H1 (cell line): ENCODE measurements at regions not wholly inside any gene's neighbourhood (a gene's known extent, or its start where the extent isn't known, plus 50 kb on each side); places are given as distances from the start of the nearest gene placed in this dataset.

ENCODE experiments used
- CTCF ChIA-PET: fragments of 300-600 bp; sonication (Branson Sonifier 250); formaldehyde crosslinking; loops from one replicate; lab custom pipeline; 2021; ENCODE audit not compliant: partially characterized antibody; lab: Charles Lee
- POLR2A ChIA-PET: fragments of 300-600 bp; sonication (Branson Sonifier 250); formaldehyde crosslinking; loops from one replicate; lab custom pipeline; 2021; ENCODE audit warnings: inconsistent platforms; ENCODE audit not compliant: partially characterized antibody; lab: Charles Lee
- DNase-seq, 2 experiments: peaks; one replicate each; pipeline versions ENCODE4 v3.0.0 to v3.0.0-alpha.2; 2010 to 2022; ENCODE audit warnings: low spot score in 2 of 2, low read depth in 1 of 2, mixed read lengths in 1 of 2
- FAIRE-seq: peaks from 2 replicates; lab custom pipeline; 2011; peaks lifted over from hg19 to GRCh38; lab: Jason Lieb, UNC
- H2AFZ ChIP-seq: 2 replicates; pipeline ENCODE4 v1.8.1; 2012; ENCODE audit warnings: low read length, inconsistent platforms
- H2AK5ac ChIP-seq: 2 replicates; pipeline ENCODE4 v1.6.1; 2013; ENCODE audit warnings: low read depth, low read length
- H2BK120ac ChIP-seq: replicated peaks from 2 replicates; pipeline ENCODE3; 2013; ENCODE audit warnings: low read depth, low read length, inconsistent platforms
- H2BK12ac ChIP-seq: 2 replicates; pipeline ENCODE4 v1.6.1; 2013; ENCODE audit warnings: low read depth, low read length
- H2BK15ac ChIP-seq: 2 replicates; pipeline ENCODE4 v1.6.1; 2013; ENCODE audit warnings: low read length
- H2BK20ac ChIP-seq: 2 replicates; pipeline ENCODE4 v1.6.1; 2013; ENCODE audit warnings: low read length
- H2BK5ac ChIP-seq: 2 replicates; pipeline ENCODE4 v1.6.1; 2013; ENCODE audit warnings: low read depth, low read length
- H3K14ac ChIP-seq: 2 replicates; pipeline ENCODE4 v1.6.1; 2013; ENCODE audit warnings: inconsistent platforms; ENCODE audit not compliant: insufficient read length
- H3K18ac ChIP-seq: 2 replicates; pipeline ENCODE4 v1.6.1; 2013; ENCODE audit warnings: low read length; ENCODE audit errors: extremely low read depth
- H3K23ac ChIP-seq: 2 replicates; pipeline ENCODE4 v1.6.1; 2013; ENCODE audit warnings: inconsistent platforms; ENCODE audit not compliant: insufficient read length
- H3K23me2 ChIP-seq: 2 replicates; pipeline ENCODE4 v1.6.1; 2013; ENCODE audit warnings: low read depth, low read length
- H3K27ac ChIP-seq: 2 replicates; pipeline ENCODE4 v1.6.1; 2011; ENCODE audit warnings: low read depth, low read length, inconsistent platforms
- H3K27me3 ChIP-seq, 4 experiments: replicated peaks in 1 of 4; 1 replicate in 1 of 4; 2 replicates in 3 of 4; pipeline versions ENCODE4 v1.6.1 to v1.8.1; 2011 to 2013; ENCODE audit warnings: low read length in 3 of 4, mild to moderate bottlenecking in 3 of 4, inconsistent platforms in 2 of 4, mixed read lengths in 2 of 4, moderate library complexity in 1 of 4; ENCODE audit not compliant: control insufficient read depth in 3 of 4, insufficient read depth in 3 of 4; ENCODE audit errors: extremely low read depth in 1 of 4
- H3K36me3 ChIP-seq, 4 experiments: 2 replicates each; pipeline versions ENCODE4 v1.6.1 to v1.8.1; 2011 to 2013; ENCODE audit warnings: mild to moderate bottlenecking in 4 of 4, low read length in 3 of 4, moderate library complexity in 2 of 4, control low read depth in 1 of 4, inconsistent platforms in 1 of 4; ENCODE audit not compliant: insufficient read depth in 4 of 4, control insufficient read depth in 2 of 4
- H3K4ac ChIP-seq: replicated peaks from 2 replicates; pipeline ENCODE3; 2013; ENCODE audit warnings: low read length, low read depth, mixed read lengths, inconsistent platforms; ENCODE audit not compliant: insufficient read length
- H3K4me1 ChIP-seq, 4 experiments: replicated peaks in 1 of 4; 1 replicate in 1 of 4; 2 replicates in 3 of 4; pipeline versions ENCODE4 v1.6.1 to v1.8.1; 2011 to 2013; ENCODE audit warnings: low read length in 3 of 4, inconsistent platforms in 2 of 4, mixed read lengths in 1 of 4; ENCODE audit not compliant: insufficient read depth in 4 of 4, control insufficient read depth in 3 of 4
- H3K4me2 ChIP-seq, 2 experiments: 2 replicates each; pipeline versions ENCODE4 v1.6.1 to v1.8.1; 2011 to 2013; ENCODE audit warnings: low read depth in 2 of 2, low read length in 2 of 2, control low read depth in 1 of 2, inconsistent platforms in 1 of 2, mild to moderate bottlenecking in 1 of 2; ENCODE audit not compliant: insufficient read depth in 1 of 2
- H3K4me3 ChIP-seq, 4 experiments: fragments of 200-600, 300-600 bp in 1 of 4; sonication (generic), shearing (Covaris generic), sonication (Bioruptor Twin) in 1 of 4; 2 replicates each; pipeline versions ENCODE4 v1.5.1 to v1.8.1; 2011 to 2016; ENCODE audit warnings: low read length in 4 of 4, low read depth in 3 of 4, control low read depth in 2 of 4, inconsistent platforms in 2 of 4, mild to moderate bottlenecking in 2 of 4, mixed read lengths in 1 of 4, moderate library complexity in 1 of 4; ENCODE audit not compliant: insufficient read depth in 2 of 4; ENCODE audit errors: extremely low read depth in 1 of 4
- H3K56ac ChIP-seq: replicated peaks from 2 replicates; pipeline ENCODE3; 2013; ENCODE audit warnings: low read depth, mild to moderate bottlenecking, mixed read lengths, low read length, inconsistent platforms; ENCODE audit not compliant: insufficient read length
- H3K79me1 ChIP-seq: 2 replicates; pipeline ENCODE4 v1.6.1; 2013; ENCODE audit warnings: low read depth, low read length, control low read depth
- H3K79me2 ChIP-seq, 2 experiments: 2 replicates each; pipeline versions ENCODE4 v1.6.1 to v1.8.1; 2012 to 2013; ENCODE audit warnings: low read length in 2 of 2, mild to moderate bottlenecking in 2 of 2, inconsistent platforms in 1 of 2; ENCODE audit not compliant: insufficient read depth in 2 of 2, control insufficient read depth in 1 of 2
- H3K9ac ChIP-seq, 4 experiments: replicated peaks in 1 of 4; 1 replicate in 1 of 4; 2 replicates in 3 of 4; pipeline versions ENCODE4 v1.6.1 to v1.8.1; 2011 to 2013; ENCODE audit warnings: low read depth in 3 of 4, low read length in 3 of 4, control low read depth in 2 of 4, mild to moderate bottlenecking in 2 of 4, moderate library complexity in 2 of 4, inconsistent platforms in 1 of 4; ENCODE audit errors: extremely low read depth in 1 of 4
- H3K9me3 ChIP-seq, 2 experiments: 2 replicates each; pipeline versions ENCODE4 v1.6.1 to v1.8.1; 2012 to 2013; ENCODE audit warnings: mild to moderate bottlenecking in 2 of 2, moderate library complexity in 2 of 2, control low read depth in 1 of 2, inconsistent platforms in 1 of 2, low read depth in 1 of 2, low read length in 1 of 2, mixed read lengths in 1 of 2; ENCODE audit not compliant: insufficient read depth in 2 of 2
- H4K20me1 ChIP-seq, 2 experiments: replicated peaks in 1 of 2; 2 replicates each; pipeline versions ENCODE3 to v1.8.1; 2011 to 2013; ENCODE audit warnings: inconsistent platforms in 2 of 2, low read length in 2 of 2, mild to moderate bottlenecking in 1 of 2; ENCODE audit not compliant: insufficient read depth in 2 of 2, control insufficient read depth in 1 of 2
- H4K5ac ChIP-seq: 2 replicates; pipeline ENCODE4 v1.6.1; 2013; ENCODE audit warnings: low read length, low read depth, mixed read lengths, inconsistent platforms; ENCODE audit not compliant: insufficient read length
- H4K8ac ChIP-seq: 2 replicates; pipeline ENCODE4 v1.8.0; 2013; ENCODE audit warnings: mild to moderate bottlenecking, moderate library complexity, low read length, inconsistent platforms; ENCODE audit not compliant: insufficient read depth; ENCODE audit errors: extremely low read depth
- H4K91ac ChIP-seq: replicated peaks from 2 replicates; pipeline ENCODE3; 2013; ENCODE audit warnings: low read length, mixed read lengths, inconsistent platforms; ENCODE audit not compliant: insufficient read length
- ATF2 ChIP-seq: IDR thresholded peaks from 2 replicates; pipeline ENCODE4 v1.6.1; 2012; ENCODE audit warnings: low read length, inconsistent platforms
- EZH2 ChIP-seq: fragments of 200-600 bp; sonication (generic); IDR thresholded peaks from 2 replicates; pipeline ENCODE4 v1.7.1; 2012; ENCODE audit warnings: low read depth, mild to moderate bottlenecking, moderate library complexity, low read length, inconsistent platforms; ENCODE audit not compliant: severe bottlenecking
- RFX5 ChIP-seq: IDR thresholded peaks from 2 replicates; pipeline ENCODE4 v1.6.1; 2011; ENCODE audit warnings: low read depth, low read length, improper control_type of control experiment, borderline replicate concordance
- RXRA ChIP-seq: IDR thresholded peaks from 2 replicates; pipeline ENCODE4 v1.6.1; 2011; ENCODE audit warnings: low read depth, mild to moderate bottlenecking, low read length, moderate library complexity; ENCODE audit not compliant: insufficient read depth
- SP1 ChIP-seq: IDR thresholded peaks from 2 replicates; pipeline ENCODE4 v1.6.1; 2011; ENCODE audit warnings: low read depth, low read length
- TCF12 ChIP-seq: IDR thresholded peaks from 2 replicates; pipeline ENCODE4 v1.6.1; 2011; ENCODE audit warnings: low read depth, mild to moderate bottlenecking, low read length
- WGBS, 2 experiments: shearing (Covaris generic) in 1 of 2; methylation state at CpG; one replicate each; pipeline versions ENCODE4 v1.1.6 to v1.1.7; 2013 to 2015; ENCODE audit warnings: low lambda C conversion rate in 2 of 2, mixed read lengths in 2 of 2, inconsistent platforms in 1 of 2, low coverage in 1 of 2, missing lambda C conversion rate in 1 of 2; ENCODE audit not compliant: insufficient replicate concordance in 2 of 2, insufficient coverage in 1 of 2, insufficient read length in 1 of 2; ENCODE audit errors: extremely low coverage in 1 of 2, missing lambda C conversion rate in 1 of 2; 5-methylcytosine and 5-hydroxymethylcytosine counted together

- TF ChIP-seq RFX5: no peak
These were observed 166.1 kb upstream of the SLIT2 start (continued) for GRCh38 chr4:20085653-20086052.

DNA sequence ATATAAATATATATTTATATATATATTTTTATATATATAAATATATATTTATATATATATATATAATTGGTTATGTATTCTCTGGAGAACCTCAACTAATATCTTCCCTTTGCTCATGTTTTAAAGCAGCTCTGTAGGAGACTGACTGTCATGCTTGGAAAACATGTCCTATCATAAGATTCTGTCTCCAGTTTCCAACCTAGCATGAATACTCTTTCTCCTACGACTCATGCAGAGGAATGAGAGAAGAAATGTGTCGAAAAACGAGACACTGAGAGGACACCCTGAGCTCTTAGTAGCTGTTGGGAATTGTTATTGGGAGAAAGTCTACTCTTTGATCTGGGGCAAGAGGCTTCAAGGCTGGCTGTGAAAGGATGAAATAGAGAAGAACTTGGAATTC lies 166.5 kb upstream of the SLIT2 start:
- FAIRE-seq (no peak), DNase-seq (no peak)
- no peak overlapping the region for H4K8ac ChIP-seq
- no peak overlapping the region for H3K14ac ChIP-seq
- H3K23me2 ChIP-seq: no peaks in the 10 kb centered on the region
- no peak overlapping the region for H3K23ac ChIP-seq
- H2BK120ac ChIP-seq: no peak overlapping the region
- no peak overlapping the region for H3K27ac ChIP-seq
- CTCF ChIA-PET: no interaction called here
- no peak overlapping the region for H3K4ac ChIP-seq
- H3K18ac ChIP-seq: no peak overlapping the region
- no peak overlapping the region for H3K4me3 ChIP-seq
- H4K5ac ChIP-seq: no peak overlapping the region
- H4K91ac ChIP-seq: no peak overlapping the region
- no peak overlapping the region for H2BK15ac ChIP-seq
- H3K27me3 ChIP-seq: no peaks in the 10 kb centered on the region
- 90% methylated on average over 3 of the region's 3 CpGs; no CpG with 5 or more reads in 1 of the 2 experiments for WGBS, 2 experiments
- H2BK5ac ChIP-seq: no peak overlapping the region
- no peaks in the 10 kb centered on the region for H4K20me1 ChIP-seq
- no peak overlapping the region for H2AK5ac ChIP-seq
- H3K9me3 ChIP-seq: no peaks in the 10 kb centered on the region
- no peaks in the 10 kb centered on the region for H3K79me1 ChIP-seq
- no peaks in the 10 kb centered on the region for H3K79me2 ChIP-seq
- H2BK12ac ChIP-seq: no peak overlapping the region
- H2AFZ ChIP-seq: no peak overlapping the region
- no peak overlapping the region for H3K56ac ChIP-seq
- TF ChIP-seq EZH2 (no peak), ATF2 (no peak), RXRA (no peak), SP1 (no peak), TCF12 (no peak)
- H3K9ac ChIP-seq: no peak overlapping the region
- no peak overlapping the region for H2BK20ac ChIP-seq
- no peak overlapping the region for H3K4me2 ChIP-seq
- no peaks in the 10 kb centered on the region for H3K36me3 ChIP-seq
- POLR2A ChIA-PET: no interaction called here
- no peaks in the 10 kb centered on the region for H3K4me1 ChIP-seq
